Iris pigment epithelial cell (primary cell): ENCODE measurements at regions not wholly inside any gene's neighbourhood (a gene's known extent, or its start where the extent isn't known, plus 50 kb on each side); places are given as distances from the start of the nearest gene placed in this dataset.

ENCODE experiments used
- DNase-seq: peaks from one replicate; pipeline ENCODE4 v3.0.0-alpha.2; 2011; ENCODE audit warnings: low read depth

- no peak for DNase-seq
Measured at GRCh38 chr3:132898141-132898540, 140.1 kb upstream of the TMEM108 start.

GRCh38 chr3:132892956-132893355 lies 145.2 kb upstream of the TMEM108 start:
- DNase-seq: no peak

- DNase-seq: no peak
Measured at GRCh38 chr3:132881756-132882409, 156.3 kb upstream of the TMEM108 start.

GRCh38 chr3:132880986-132881385 lies 157.2 kb upstream of the TMEM108 start:
- DNase-seq: no peak

GRCh38 chr3:132879656-132880055 lies 157.4 kb upstream of the NPHP3 start:
- DNase-seq: no peak

GRCh38 chr3:132874701-132875100 lies 152.5 kb upstream of the NPHP3 start:
- DNase-seq: no peak

GRCh38 chr3:132872711-132873110 lies 150.5 kb upstream of the NPHP3 start:
- no peak for DNase-seq

GRCh38 chr3:132871956-132872355 lies 149.7 kb upstream of the NPHP3 start:
- DNase-seq: no peak

- DNase-seq: no peak
Measured at GRCh38 chr3:132870541-132870940, 148.3 kb upstream of the NPHP3 start.

GRCh38 chr3:132867956-132868355 lies 145.7 kb upstream of the NPHP3 start:
- peak; percentile 52 for DNase-seq

- DNase-seq: no peak
Measured at GRCh38 chr3:132867526-132867925, 145.3 kb upstream of the NPHP3 start.

GRCh38 chr3:132857317-132857716 lies 135.1 kb upstream of the NPHP3 start:
- DNase-seq: no peak

- no peak for DNase-seq
Measured at GRCh38 chr3:132854856-132855535, 132.8 kb upstream of the NPHP3 start.

- DNase-seq: no peak
Measured at GRCh38 chr3:132847849-132848625, 125.8 kb upstream of the NPHP3 start.

GRCh38 chr3:132843851-132844553 lies 121.8 kb upstream of the NPHP3 start:
- no peak for DNase-seq

GRCh38 chr3:132843349-132843748 lies 121.1 kb upstream of the NPHP3 start:
- no peak for DNase-seq

GRCh38 chr3:132841621-132842020 lies 119.4 kb upstream of the NPHP3 start:
- DNase-seq: no peak

GRCh38 chr3:132840201-132840700 lies 118.0 kb upstream of the NPHP3 start:
- DNase-seq: no peak

GRCh38 chr3:132838477-132838876 lies 116.3 kb upstream of the NPHP3 start:
- DNase-seq: no peak

GRCh38 chr3:132837615-132838014 lies 115.4 kb upstream of the NPHP3 start:
- DNase-seq: no peak

GRCh38 chr3:132834356-132834755 lies 112.1 kb upstream of the NPHP3 start:
- DNase-seq: no peak

GRCh38 chr3:132829101-132829500 lies 106.9 kb upstream of the NPHP3 start:
- no peak for DNase-seq
